HCT116 (cell line): ENCODE measurements at regions not wholly inside any gene's neighbourhood (a gene's known extent, or its start where the extent isn't known, plus 50 kb on each side); places are given as distances from the start of the nearest gene placed in this dataset.

ENCODE experiments used
- ATAC-seq: fragments of 200-7000 bp; cut with Tn5 transposase; 2 replicates; pipeline ENCODE4 v1.9.1; 2020; ENCODE audit warnings: mild to moderate bottlenecking, moderate library complexity
- BruUV-seq: library from RNA; stranded (reverse); fragments of 400-500 nt; replicated peaks from 2 replicates; lab custom pipeline; 2021; lab: Mats Ljungman, UMichigan
- CTCF ChIA-PET: fragments of 300-600 bp; sonication (Branson Sonifier 250); formaldehyde crosslinking; loops from one replicate; lab custom pipeline; 2021; ENCODE audit warnings: antibody characterized with exemption; lab: Charles Lee
- POLR2A ChIA-PET: fragments of 300-600, 350-600 bp; sonication (Branson Sonifier 250); formaldehyde crosslinking; loops from one replicate; lab custom pipeline; 2021; ENCODE audit warnings: antibody characterized with exemption; lab: Charles Lee
- RAD21 ChIA-PET, 2 experiments: fragments of 300-600 bp; sonication (Branson Sonifier 250); formaldehyde crosslinking; loops; one replicate each; lab custom pipeline; 2023; ENCODE audit warnings: low total read pairs in 2 of 2; ENCODE audit not compliant: uncharacterized antibody in 2 of 2, unreplicated experiment in 2 of 2, low non-redundant PET in 1 of 2; lab: Charles Lee
- DNase-seq: peaks from one replicate; pipeline ENCODE4 v3.0.0-alpha.2; 2010; ENCODE audit warnings: low read depth, low spot score
- H2AFZ ChIP-seq: fragments of 200-600 bp; shearing (Covaris generic), sonication (generic); 2 replicates; pipeline ENCODE4 v1.6.1; 2017; ENCODE audit warnings: low read depth, mixed run types, mixed read lengths, antibody characterized with exemption, low read length; ENCODE audit not compliant: poor library complexity, severe bottlenecking
- H3K27ac ChIP-seq: 2 replicates; pipeline ENCODE4 v1.5.1; 2012; ENCODE audit warnings: low read depth, low read length
- H3K27me3 ChIP-seq: fragments of 200-600 bp; sonication (generic); 2 replicates; pipeline ENCODE4 v1.6.1; 2016; ENCODE audit warnings: mixed run types, low read length, mixed read lengths; ENCODE audit not compliant: insufficient read depth
- H3K36me3 ChIP-seq, 2 experiments: fragments of 200-500 bp in 1 of 2; fragments of 200-600 bp in 1 of 2; sonication (Bioruptor generic) in 1 of 2; sonication (generic) in 1 of 2; 2 replicates each; pipeline versions ENCODE4 v1.5.1 to v1.6.1; 2014 to 2016; ENCODE audit warnings: low read length in 2 of 2, inconsistent platforms in 1 of 2, mixed read lengths in 1 of 2, mixed run types in 1 of 2; ENCODE audit not compliant: insufficient read depth in 2 of 2, control insufficient read depth in 1 of 2
- H3K4me1 ChIP-seq, 2 experiments: fragments of 200-600 bp in 1 of 2; sonication (generic) in 1 of 2; 2 replicates each; pipeline versions ENCODE4 v1.5.1 to v1.6.1; 2012 to 2017; ENCODE audit warnings: low read length in 2 of 2, inconsistent platforms in 1 of 2, mild to moderate bottlenecking in 1 of 2, mixed read lengths in 1 of 2, mixed run types in 1 of 2, moderate library complexity in 1 of 2; ENCODE audit not compliant: insufficient read depth in 2 of 2, control insufficient read depth in 1 of 2
- H3K4me2 ChIP-seq: fragments of 200-600 bp; sonication (generic); 2 replicates; pipeline ENCODE4 v1.6.1; 2017; ENCODE audit warnings: mixed run types, low read length, mixed read lengths
- H3K4me3 ChIP-seq, 2 experiments: fragments of 200-600 bp in 1 of 2; sonication (generic) in 1 of 2; replicated peaks in 1 of 2; 2 replicates each; pipeline ENCODE4 v1.5.1; 2011 to 2016; ENCODE audit warnings: low read length in 2 of 2, control low read depth in 1 of 2, low read depth in 1 of 2, mild to moderate bottlenecking in 1 of 2, mixed read lengths in 1 of 2, mixed run types in 1 of 2
- H3K79me2 ChIP-seq: fragments of 200-600 bp; sonication (generic); 2 replicates; pipeline ENCODE4 v1.6.1; 2017; ENCODE audit warnings: mild to moderate bottlenecking, mixed run types, low read length, moderate library complexity, mixed read lengths; ENCODE audit not compliant: insufficient read depth
- H3K9ac ChIP-seq: fragments of 200-600 bp; sonication (generic); 2 replicates; pipeline ENCODE4 v1.6.1; 2016; ENCODE audit warnings: low read length, mixed read lengths
- H3K9me2 ChIP-seq: fragments of 200-600 bp; sonication (generic), shearing (Covaris generic); 2 replicates; pipeline ENCODE4 v1.6.1; 2017; ENCODE audit warnings: mixed run types, mild to moderate bottlenecking, moderate library complexity; ENCODE audit not compliant: insufficient read depth
- H3K9me3 ChIP-seq, 2 experiments: fragments of 200-500 bp in 1 of 2; fragments of 200-600 bp in 1 of 2; sonication (Bioruptor generic) in 1 of 2; sonication (generic) in 1 of 2; 2 replicates each; pipeline ENCODE4 v1.6.1; 2014 to 2017; ENCODE audit warnings: low read length in 2 of 2, mixed read lengths in 2 of 2, inconsistent platforms in 1 of 2, low read depth in 1 of 2, mild to moderate bottlenecking in 1 of 2, mixed run types in 1 of 2, moderate library complexity in 1 of 2; ENCODE audit not compliant: control insufficient read depth in 1 of 2, insufficient read depth in 1 of 2
- H4K20me1 ChIP-seq: fragments of 200-600 bp; sonication (generic), shearing (Covaris generic); 2 replicates; pipeline ENCODE4 v1.6.1; 2017; ENCODE audit warnings: mixed run types, mild to moderate bottlenecking, moderate library complexity; ENCODE audit not compliant: insufficient read depth
- CEBPB ChIP-seq: IDR thresholded peaks from 2 replicates; pipeline ENCODE4 v1.6.1; 2012; ENCODE audit warnings: low read depth
- EGR1 ChIP-seq: IDR thresholded peaks from 2 replicates; pipeline ENCODE4 v1.6.1; 2012; ENCODE audit warnings: low read depth
- ELF1 ChIP-seq: IDR thresholded peaks from 2 replicates; pipeline ENCODE4 v1.6.1; 2012; ENCODE audit warnings: low read depth, borderline replicate concordance
- EZH2phosphoT487 ChIP-seq: fragments of 200-600 bp; IDR thresholded peaks from 2 replicates; pipeline ENCODE4 v1.6.1; 2018; ENCODE audit warnings: antibody characterized with exemption, borderline replicate concordance
- RAD21 ChIP-seq: IDR thresholded peaks from 2 replicates; pipeline ENCODE4 v1.6.1; 2012; ENCODE audit warnings: low read depth, mild to moderate bottlenecking
- SIN3A ChIP-seq: IDR thresholded peaks from 2 replicates; pipeline ENCODE4 v1.6.1; 2012; ENCODE audit warnings: low read depth
- SP1 ChIP-seq: IDR thresholded peaks from 2 replicates; pipeline ENCODE4 v1.6.1; 2012; ENCODE audit warnings: low read depth
- ZFX ChIP-seq: fragments of 450-650 bp; IDR thresholded peaks from 2 replicates; pipeline ENCODE4 v1.6.1; 2017
- ZNF274 ChIP-seq: fragments of 200-500 bp; sonication (Bioruptor generic); IDR thresholded peaks from 2 replicates; pipeline ENCODE4 v1.6.1; 2014; ENCODE audit warnings: mild to moderate bottlenecking, low read depth, low read length, inconsistent platforms
- intact Hi-C: fragments of 100-400 bp; cut with micrococcal nuclease; formaldehyde crosslinking; loops from 2 replicates; pipeline ENCODE4 v1.10.0; 2022
- TF ChIP-seq, protein P1 (sequence below), 3 experiments: fragments of 200-600 bp in 1 of 3; sonication (generic) in 1 of 3; IDR thresholded peaks in 2 of 3; conservative IDR thresholded peaks in 1 of 3; 2 replicates each; pipeline ENCODE4 v1.5.1; 2012 to 2017; ENCODE audit warnings: low read depth in 2 of 3, low read length in 2 of 3, antibody characterized with exemption in 1 of 3, borderline replicate concordance in 1 of 3, control low read depth in 1 of 3, mild to moderate bottlenecking in 1 of 3, mixed read lengths in 1 of 3, mixed run types in 1 of 3, moderate library complexity in 1 of 3; ENCODE audit not compliant: insufficient read depth in 1 of 3

GRCh38 chr5:167489202-167489601, 802.2 kb upstream of the WWC1 start:
- Histone ChIP-seq H3K9me2 (no peaks in the 10 kb centered on the region), H2AFZ (no peak overlapping the region)
- POLR2A ChIA-PET, result no interaction called here
- TF ChIP-seq SP1 (no peak), ELF1 (no peak), ZNF274 (no peak), CEBPB (no peak), EZH2phosphoT487 (no peak), SIN3A (no peak), ZFX (no peak), EGR1 (no peak), RAD21 (no peak)
- TF ChIP-seq, protein P1, sequence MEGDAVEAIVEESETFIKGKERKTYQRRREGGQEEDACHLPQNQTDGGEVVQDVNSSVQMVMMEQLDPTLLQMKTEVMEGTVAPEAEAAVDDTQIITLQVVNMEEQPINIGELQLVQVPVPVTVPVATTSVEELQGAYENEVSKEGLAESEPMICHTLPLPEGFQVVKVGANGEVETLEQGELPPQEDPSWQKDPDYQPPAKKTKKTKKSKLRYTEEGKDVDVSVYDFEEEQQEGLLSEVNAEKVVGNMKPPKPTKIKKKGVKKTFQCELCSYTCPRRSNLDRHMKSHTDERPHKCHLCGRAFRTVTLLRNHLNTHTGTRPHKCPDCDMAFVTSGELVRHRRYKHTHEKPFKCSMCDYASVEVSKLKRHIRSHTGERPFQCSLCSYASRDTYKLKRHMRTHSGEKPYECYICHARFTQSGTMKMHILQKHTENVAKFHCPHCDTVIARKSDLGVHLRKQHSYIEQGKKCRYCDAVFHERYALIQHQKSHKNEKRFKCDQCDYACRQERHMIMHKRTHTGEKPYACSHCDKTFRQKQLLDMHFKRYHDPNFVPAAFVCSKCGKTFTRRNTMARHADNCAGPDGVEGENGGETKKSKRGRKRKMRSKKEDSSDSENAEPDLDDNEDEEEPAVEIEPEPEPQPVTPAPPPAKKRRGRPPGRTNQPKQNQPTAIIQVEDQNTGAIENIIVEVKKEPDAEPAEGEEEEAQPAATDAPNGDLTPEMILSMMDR (IDR thresholded peaks at IDR 0.05 in 2 of 3, conservative IDR thresholded peaks at IDR 0.05 in 1 of 3; ENCODE audit: borderline replicate concordance in 1 of 3, insufficient read depth in 1 of 3, low read depth in 2 of 3, low read length in 2 of 3), result no peak
- TF ChIP-seq, all 23 proteins: peak for 0
- no peaks in the 10 kb centered on the region for H3K36me3 ChIP-seq
- no peak overlapping the region for H3K4me3 ChIP-seq
- H3K4me2 ChIP-seq, result no peak overlapping the region
- intact Hi-C loops, result no loop called here
- CTCF ChIA-PET, result no interaction called here
- H3K9me3 ChIP-seq, result no peaks in the 10 kb centered on the region
- DNase-seq (no peak), ATAC-seq (no peak)
- H3K4me1 ChIP-seq, result no peaks in the 10 kb centered on the region
- no peaks in the 10 kb centered on the region for H4K20me1 ChIP-seq
- BruUV-seq, result no TSS peak
- no peaks in the 10 kb centered on the region for H3K79me2 ChIP-seq
- no peaks in the 10 kb centered on the region for H3K27me3 ChIP-seq
- no peak overlapping the region for H3K9ac ChIP-seq
- no peak overlapping the region for H3K27ac ChIP-seq
- RAD21 ChIA-PET, result no interaction called here
